Right lobe of liver (tissue), 6 donors: ENCODE measurements at regions not wholly inside any gene's neighbourhood (a gene's known extent, or its start where the extent isn't known, plus 50 kb on each side); places are given as distances from the start of the nearest gene placed in this dataset.
A peak's percentile ranks its signal among the peaks of the same experiment; 100 is the strongest.

ENCODE experiments used
- ATAC-seq, 4 donors: fragments of 200-7000 bp; cut with Tn5 transposase; one replicate each; pipeline ENCODE4 v1.9.1; 2020; ENCODE audit warnings: mild to moderate bottlenecking in 4 of 4, moderate library complexity in 4 of 4
- DNase-seq, 3 donors: peaks; one replicate each; pipeline ENCODE4 v3.0.0-alpha.2; 2020
- H3K27ac ChIP-seq, 3 donors: fragments of 200-600 bp; one replicate each; pipeline ENCODE4 v1.8.0; 2022
- H3K27me3 ChIP-seq, 2 donors: fragments of 200-600 bp; one replicate each; pipeline ENCODE4 v1.8.0; 2022
- H3K36me3 ChIP-seq, 4 donors: fragments of 200-600 bp; sonication (generic) in 1 of 4; one replicate each; pipeline versions ENCODE4 v1.5.1 to v1.8.0; 2017 to 2022; ENCODE audit warnings: control low read depth in 1 of 4
- H3K4me1 ChIP-seq, 4 donors: fragments of 200-600 bp; sonication (generic) in 1 of 4; one replicate each; pipeline versions ENCODE4 v1.5.1 to v1.8.0; 2017 to 2022; ENCODE audit warnings: control low read depth in 1 of 4
- H3K4me3 ChIP-seq, 3 donors: fragments of 200-600 bp; one replicate each; pipeline ENCODE4 v1.8.0; 2022
- H3K9me3 ChIP-seq, 4 donors: fragments of 200-600 bp; sonication (generic) in 1 of 4; one replicate each; pipeline versions ENCODE4 v1.5.1 to v1.8.0; 2017 to 2022; ENCODE audit warnings: control low read depth in 1 of 4
- CTCF ChIP-seq, 4 donors: fragments of 200-600 bp in 3 of 4; fragments of 450-650 bp in 1 of 4; IDR thresholded peaks; one replicate each; pipeline versions ENCODE4 v1.5.1 to v1.8.0; 2016 to 2022; ENCODE audit warnings: antibody characterized with exemption in 4 of 4, mild to moderate bottlenecking in 2 of 4
- POLR2A ChIP-seq: fragments of 450-650 bp; IDR thresholded peaks from one replicate; pipeline ENCODE4 v1.6.1; 2017; ENCODE audit warnings: antibody characterized with exemption, mild to moderate bottlenecking
- WGBS: methylation state at CpG from one replicate; pipeline ENCODE4 v1.1.6; 2018; ENCODE audit warnings: low coverage, low lambda C conversion rate; ENCODE audit not compliant: insufficient coverage; ENCODE audit errors: missing lambda C conversion rate; 5-methylcytosine and 5-hydroxymethylcytosine counted together
- intact Hi-C, 2 donors: fragments of 100-400 bp; cut with DNase I; formaldehyde crosslinking; loops; one replicate each; pipeline versions ENCODE4 v1.11.2 to v1.14.1; 2022
- donor health status: DM: no; HTN: yes; CAD: no.
- donor health status: DM: no; HTN: no; CAD: no.
- donor health status: DM: no; HTN: no; CAD: no.
- donor health status: DM: no; HTN: yes; CAD: no.
- donor health status: DM: no; HTN: yes; CAD: no.

GRCh38 chr21:16395285-16395684 is 665.5 kb downstream of the USP25 start:
- Histone ChIP-seq H3K27ac (no peak overlapping the region), H3K4me1 (no peaks in the 10 kb centered on the region), H3K4me3 (no peak overlapping the region), H3K9me3 (no peaks in the 10 kb centered on the region), H3K27me3 (no peaks in the 10 kb centered on the region), H3K36me3 (no peaks in the 10 kb centered on the region)
- no peak for TF ChIP-seq CTCF (IDR thresholded peaks at IDR 0.05)
- no peak for TF ChIP-seq POLR2A
- ATAC-seq (peak; percentile 22 to 72 (median 54)), DNase-seq (peak in 1 of 3 donors; percentile 59)
- intact Hi-C loops: no loop called here
- WGBS: 19% methylated on average over 2 of the region's 2 CpGs

GRCh38 chr21:16402752-16403151 is 673.0 kb downstream of the USP25 start:
- ATAC-seq (peak in 2 of 4 donors; percentile 28 to 59), DNase-seq (no peak)
- intact Hi-C loops: no loop called here

GRCh38 chr21:16404776-16405175 is 675.0 kb downstream of the USP25 start:
- H3K4me1 ChIP-seq: peaks cover 0 to 15% (median 0%) of the 10 kb centered on the region in 4 donors
- H3K9me3 ChIP-seq: no peaks in the 10 kb centered on the region
- no peak overlapping the region for H3K4me3 ChIP-seq
- no peaks in the 10 kb centered on the region for H3K36me3 ChIP-seq
- no peak overlapping the region for H3K27ac ChIP-seq
- 86% methylated on average over 1 of the region's 1 CpG for WGBS
- no peaks in the 10 kb centered on the region for H3K27me3 ChIP-seq
- TF ChIP-seq CTCF (IDR thresholded peaks at IDR 0.05): no peak
- no peak for TF ChIP-seq POLR2A
- intact Hi-C loops: no loop called here
- ATAC-seq: no peak
- DNase-seq: no peak

More at GRCh38 chr21:16402752-16403151, 673.0 kb downstream of the USP25 start:
- H3K36me3 ChIP-seq: no peaks in the 10 kb centered on the region
- peaks cover 0 to 14% (median 0%) of the 10 kb centered on the region in 4 donors for H3K4me1 ChIP-seq
- TF ChIP-seq CTCF (IDR thresholded peaks at IDR 0.05) (no peak), POLR2A (no peak)
- H3K27ac ChIP-seq: no peak overlapping the region
- H3K4me3 ChIP-seq: no peak overlapping the region
- no peaks in the 10 kb centered on the region for H3K27me3 ChIP-seq
- H3K9me3 ChIP-seq: no peaks in the 10 kb centered on the region

- no peaks in the 10 kb centered on the region for H3K9me3 ChIP-seq
- H3K4me3 ChIP-seq: no peak overlapping the region
- no peaks in the 10 kb centered on the region for H3K27me3 ChIP-seq
- WGBS: 41% methylated on average over 2 of the region's 2 CpGs
- TF ChIP-seq CTCF (IDR thresholded peaks at IDR 0.05): no peak
- TF ChIP-seq POLR2A: no peak
- DNase-seq (no peak), ATAC-seq (peak; percentile 18 to 53 (median 24))
- H3K36me3 ChIP-seq: no peaks in the 10 kb centered on the region
- H3K4me1 ChIP-seq: peaks cover 0 to 15% (median 0%) of the 10 kb centered on the region in 4 donors
- intact Hi-C loops: no loop called here
- no peak overlapping the region for H3K27ac ChIP-seq
These were observed 676.6 kb downstream of the USP25 start for GRCh38 chr21:16406355-16406754.
